ENCODE measurements at regions not wholly inside any gene's neighbourhood (a gene's known extent, or its start where the extent isn't known, plus 50 kb on each side); places are given as distances from the start of the nearest gene placed in this dataset.

- POLR2A ChIA-PET: no interaction called here
- H3K4me3 Mint-ChIP-seq: no peak overlapping the region
These were observed 439.3 kb downstream of the USP25 start for GRCh38 chr21:16169102-16169511.

GRCh38 chr21:16169779-16170178, 440.0 kb downstream of the USP25 start:
- Mint-ChIP-seq H3K27ac (no peak overlapping the region), H3K27me3 (no peaks in the 10 kb centered on the region), H3K36me3 (no peaks in the 10 kb centered on the region), H3K9me3 (no peaks in the 10 kb centered on the region), H3K4me1 (no peaks in the 10 kb centered on the region), H3K4me3 (no peak overlapping the region)
- ATAC-seq (replicated peaks in 1 of 4) (no peak), DNase-seq (no peak)
- ChIA-PET POLR2A (no interaction called here), CTCF (no interaction called here)
- H3K27me3 ChIP-seq (replicated peaks in 1 of 2; ENCODE audit: control insufficient read depth in 2 of 2, extremely low read depth in 1 of 2, insufficient read depth in 2 of 2, low read length in 1 of 2): no peaks in the 10 kb centered on the region
- H3K27ac ChIP-seq (ENCODE audit: low read length): no peak overlapping the region
- no CpG with 5 or more reads among the region's 1 CpG for WGBS (ENCODE audit: insufficient coverage)
- no peak overlapping the region for H3K4me3 ChIP-seq (ENCODE audit: control insufficient read depth in 1 of 2, extremely low read depth in 1 of 2, low read length in 1 of 2)
- H3K36me3 ChIP-seq (ENCODE audit: control insufficient read depth in 2 of 2, extremely low read depth in 1 of 2, insufficient read depth in 1 of 2, low read length in 1 of 2): no peaks in the 10 kb centered on the region
- no peaks in the 10 kb centered on the region for H3K9me3 ChIP-seq
- no peaks in the 10 kb centered on the region for H3K4me1 ChIP-seq (ENCODE audit: control insufficient read depth in 1 of 2, extremely low read depth in 1 of 2, insufficient read depth in 2 of 2, low read length in 2 of 2)

More at GRCh38 chr21:16169102-16169511, 439.3 kb downstream of the USP25 start:
- CTCF ChIA-PET: no interaction called here
- no peaks in the 10 kb centered on the region for H3K36me3 ChIP-seq (ENCODE audit: control insufficient read depth in 2 of 2, extremely low read depth in 1 of 2, insufficient read depth in 1 of 2, low read length in 1 of 2)
- no peak for ATAC-seq (replicated peaks in 1 of 4)
- H3K27me3 ChIP-seq (replicated peaks in 1 of 2; ENCODE audit: control insufficient read depth in 2 of 2, extremely low read depth in 1 of 2, insufficient read depth in 2 of 2, low read length in 1 of 2): no peaks in the 10 kb centered on the region
- no peak for DNase-seq
- H3K4me1 ChIP-seq (ENCODE audit: control insufficient read depth in 1 of 2, extremely low read depth in 1 of 2, insufficient read depth in 2 of 2, low read length in 2 of 2): no peaks in the 10 kb centered on the region
- Mint-ChIP-seq H3K36me3 (no peaks in the 10 kb centered on the region), H3K27me3 (no peaks in the 10 kb centered on the region), H3K27ac (no peak overlapping the region), H3K9me3 (no peaks in the 10 kb centered on the region), H3K4me1 (no peaks in the 10 kb centered on the region)
- H3K4me3 ChIP-seq (ENCODE audit: control insufficient read depth in 1 of 2, extremely low read depth in 1 of 2, low read length in 1 of 2): no peak overlapping the region
- H3K9me3 ChIP-seq: no peaks in the 10 kb centered on the region
- H3K27ac ChIP-seq (ENCODE audit: low read length): no peak overlapping the region
- WGBS (ENCODE audit: insufficient coverage): 96% methylated on average over 2 of the region's 4 CpGs

- Mint-ChIP-seq H3K4me1 (no peaks in the 10 kb centered on the region), H3K27me3 (no peaks in the 10 kb centered on the region), H3K4me3 (no peak overlapping the region), H3K36me3 (no peaks in the 10 kb centered on the region), H3K27ac (no peak overlapping the region), H3K9me3 (no peaks in the 10 kb centered on the region)
- Histone ChIP-seq H3K36me3 (ENCODE audit: control insufficient read depth in 2 of 2, extremely low read depth in 1 of 2, insufficient read depth in 1 of 2, low read length in 1 of 2) (no peaks in the 10 kb centered on the region), H3K4me3 (ENCODE audit: control insufficient read depth in 1 of 2, extremely low read depth in 1 of 2, low read length in 1 of 2) (no peak overlapping the region), H3K9me3 (no peaks in the 10 kb centered on the region), H3K27ac (ENCODE audit: low read length) (no peak overlapping the region), H3K4me1 (ENCODE audit: control insufficient read depth in 1 of 2, extremely low read depth in 1 of 2, insufficient read depth in 2 of 2, low read length in 2 of 2) (peaks cover 0 to 2% of the 10 kb centered on the region in 2 experiments), H3K27me3 (replicated peaks in 1 of 2; ENCODE audit: control insufficient read depth in 2 of 2, extremely low read depth in 1 of 2, insufficient read depth in 2 of 2, low read length in 1 of 2) (no peaks in the 10 kb centered on the region)
- no peak for DNase-seq
- ChIA-PET CTCF (no interaction called here), POLR2A (no interaction called here)
- ATAC-seq (replicated peaks in 1 of 4): no peak
These were observed 446.8 kb downstream of the USP25 start for GRCh38 chr21:16176570-16176969.

- DNase-seq (no peak), ATAC-seq (replicated peaks in 1 of 4) (no peak)
- H3K9me3 Mint-ChIP-seq: no peaks in the 10 kb centered on the region
- no peak overlapping the region for H3K4me3 Mint-ChIP-seq
- H3K36me3 Mint-ChIP-seq: no peaks in the 10 kb centered on the region
- H3K27me3 ChIP-seq (replicated peaks in 1 of 2; ENCODE audit: control insufficient read depth in 2 of 2, extremely low read depth in 1 of 2, insufficient read depth in 2 of 2, low read length in 1 of 2): no peaks in the 10 kb centered on the region
- no peaks in the 10 kb centered on the region for H3K36me3 ChIP-seq (ENCODE audit: control insufficient read depth in 2 of 2, extremely low read depth in 1 of 2, insufficient read depth in 1 of 2, low read length in 1 of 2)
- H3K9me3 ChIP-seq: no peaks in the 10 kb centered on the region
- no peaks in the 10 kb centered on the region for H3K4me1 Mint-ChIP-seq
- no peaks in the 10 kb centered on the region for H3K27me3 Mint-ChIP-seq
- no peak overlapping the region for H3K27ac ChIP-seq (ENCODE audit: low read length)
- no peak overlapping the region for H3K4me3 ChIP-seq (ENCODE audit: control insufficient read depth in 1 of 2, extremely low read depth in 1 of 2, low read length in 1 of 2)
- ChIA-PET CTCF (no interaction called here), POLR2A (no interaction called here)
- H3K4me1 ChIP-seq (ENCODE audit: control insufficient read depth in 1 of 2, extremely low read depth in 1 of 2, insufficient read depth in 2 of 2, low read length in 2 of 2): peaks cover 0 to 2% of the 10 kb centered on the region in 2 experiments
- no peak overlapping the region for H3K27ac Mint-ChIP-seq
- no CpG with 5 or more reads among the region's 3 CpGs for WGBS (ENCODE audit: insufficient coverage)
These were observed 447.8 kb downstream of the USP25 start for GRCh38 chr21:16177532-16177931.

- Histone ChIP-seq H3K27me3 (replicated peaks in 1 of 2; ENCODE audit: control insufficient read depth in 2 of 2, extremely low read depth in 1 of 2, insufficient read depth in 2 of 2, low read length in 1 of 2) (no peaks in the 10 kb centered on the region), H3K36me3 (ENCODE audit: control insufficient read depth in 2 of 2, extremely low read depth in 1 of 2, insufficient read depth in 1 of 2, low read length in 1 of 2) (no peaks in the 10 kb centered on the region), H3K9me3 (no peaks in the 10 kb centered on the region), H3K27ac (ENCODE audit: low read length) (no peak overlapping the region), H3K4me1 (ENCODE audit: control insufficient read depth in 1 of 2, extremely low read depth in 1 of 2, insufficient read depth in 2 of 2, low read length in 2 of 2) (peaks cover 0 to 2% of the 10 kb centered on the region in 2 experiments), H3K4me3 (ENCODE audit: control insufficient read depth in 1 of 2, extremely low read depth in 1 of 2, low read length in 1 of 2) (no peak overlapping the region)
- Mint-ChIP-seq H3K4me1 (no peaks in the 10 kb centered on the region), H3K4me3 (no peak overlapping the region), H3K27me3 (peaks cover 0 to 5% of the 10 kb centered on the region in 2 donors), H3K36me3 (no peaks in the 10 kb centered on the region), H3K27ac (no peak overlapping the region), H3K9me3 (no peaks in the 10 kb centered on the region)
- no CpG with 5 or more reads among the region's 3 CpGs for WGBS (ENCODE audit: insufficient coverage)
- ATAC-seq (replicated peaks in 1 of 4) (no peak), DNase-seq (no peak)
- ChIA-PET POLR2A (no interaction called here), CTCF (interaction anchor here in 1 of 2 donors (0.6 kb wide), 1 partner anchor 98 kb away, joined by 4 read pairs; no protein-coding TSS in a partner anchor)
These were observed 450.0 kb downstream of the USP25 start for GRCh38 chr21:16179773-16180172.

- no peak overlapping the region for H3K27ac Mint-ChIP-seq
- ChIA-PET POLR2A (no interaction called here), CTCF (no interaction called here)
- no peaks in the 10 kb centered on the region for H3K4me1 Mint-ChIP-seq
- H3K4me3 ChIP-seq (ENCODE audit: control insufficient read depth in 1 of 2, extremely low read depth in 1 of 2, low read length in 1 of 2): no peak overlapping the region
- H3K4me3 Mint-ChIP-seq: no peak overlapping the region
- peaks cover 0 to 5% of the 10 kb centered on the region in 2 donors for H3K27me3 Mint-ChIP-seq
- H3K9me3 Mint-ChIP-seq: no peaks in the 10 kb centered on the region
- no peaks in the 10 kb centered on the region for H3K36me3 Mint-ChIP-seq
- no peaks in the 10 kb centered on the region for H3K9me3 ChIP-seq
- H3K4me1 ChIP-seq (ENCODE audit: control insufficient read depth in 1 of 2, extremely low read depth in 1 of 2, insufficient read depth in 2 of 2, low read length in 2 of 2): peaks cover 0 to 2% of the 10 kb centered on the region in 2 experiments
- H3K36me3 ChIP-seq (ENCODE audit: control insufficient read depth in 2 of 2, extremely low read depth in 1 of 2, insufficient read depth in 1 of 2, low read length in 1 of 2): no peaks in the 10 kb centered on the region
- DNase-seq (no peak), ATAC-seq (replicated peaks in 1 of 4) (no peak)
- H3K27ac ChIP-seq (ENCODE audit: low read length): no peak overlapping the region
- 0% methylated on average over 1 of the region's 3 CpGs for WGBS (ENCODE audit: insufficient coverage)
- H3K27me3 ChIP-seq (replicated peaks in 1 of 2; ENCODE audit: control insufficient read depth in 2 of 2, extremely low read depth in 1 of 2, insufficient read depth in 2 of 2, low read length in 1 of 2): no peaks in the 10 kb centered on the region
These were observed 450.8 kb downstream of the USP25 start for GRCh38 chr21:16180614-16181013.

- ATAC-seq (replicated peaks in 1 of 4): no peak
- 71% methylated on average over 1 of the region's 3 CpGs for WGBS (ENCODE audit: insufficient coverage)
- Mint-ChIP-seq H3K4me3 (no peak overlapping the region), H3K4me1 (no peaks in the 10 kb centered on the region), H3K9me3 (no peaks in the 10 kb centered on the region), H3K27me3 (peaks cover 0 to 5% of the 10 kb centered on the region in 2 donors), H3K36me3 (no peaks in the 10 kb centered on the region), H3K27ac (no peak overlapping the region)
- Histone ChIP-seq H3K36me3 (ENCODE audit: control insufficient read depth in 2 of 2, extremely low read depth in 1 of 2, insufficient read depth in 1 of 2, low read length in 1 of 2) (no peaks in the 10 kb centered on the region), H3K27ac (ENCODE audit: low read length) (no peak overlapping the region), H3K27me3 (replicated peaks in 1 of 2; ENCODE audit: control insufficient read depth in 2 of 2, extremely low read depth in 1 of 2, insufficient read depth in 2 of 2, low read length in 1 of 2) (no peaks in the 10 kb centered on the region), H3K9me3 (no peaks in the 10 kb centered on the region), H3K4me1 (ENCODE audit: control insufficient read depth in 1 of 2, extremely low read depth in 1 of 2, insufficient read depth in 2 of 2, low read length in 2 of 2) (peaks cover 0 to 2% of the 10 kb centered on the region in 2 experiments), H3K4me3 (ENCODE audit: control insufficient read depth in 1 of 2, extremely low read depth in 1 of 2, low read length in 1 of 2) (no peak overlapping the region)
- DNase-seq: no peak
- ChIA-PET POLR2A (no interaction called here), CTCF (no interaction called here)
These were observed 451.2 kb downstream of the USP25 start for GRCh38 chr21:16181018-16181417.

Measured in T-cell (primary cell).